ENCODE measurements at regions not wholly inside any gene's neighbourhood (a gene's known extent, or its start where the extent isn't known, plus 50 kb on each side); places are given as distances from the start of the nearest gene placed in this dataset.
"Not testable (repeated sequence)": the region's sequence is repeated elsewhere in the genome, so short reads cannot be mapped to it uniquely, and the experiment has no call there.

DNA sequence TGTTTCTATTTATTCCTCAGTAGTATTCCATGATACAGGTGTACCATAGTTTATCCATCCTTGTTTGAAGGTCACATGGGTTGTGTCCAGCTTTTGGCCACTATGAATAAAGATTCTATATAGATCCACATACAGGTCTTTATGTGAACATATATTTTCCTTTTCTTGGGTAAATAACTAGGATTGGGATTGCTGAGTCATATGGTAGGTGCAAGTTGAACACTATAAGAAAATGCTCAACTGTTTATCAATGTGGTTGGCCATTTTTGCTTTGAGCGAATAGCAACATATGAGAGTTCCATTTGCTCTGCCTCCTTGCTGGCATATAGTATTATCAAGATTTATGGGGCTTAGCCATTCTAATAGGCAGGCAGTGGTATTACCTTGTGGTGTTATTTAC lies 170.2 kb upstream of the KCNJ15 start:
- no peak overlapping the region for H3K4me2 ChIP-seq
- no peaks in the 10 kb centered on the region for H4K20me1 ChIP-seq
- no peaks in the 10 kb centered on the region for H3K36me3 ChIP-seq
- no peak for TF ChIP-seq Cebpa-rat (IDR thresholded peaks at IDR 0.05)
- no peak overlapping the region for H3K27ac ChIP-seq
- H3K4me1 ChIP-seq, result peaks cover 0 to 22% (median 0%) of the 10 kb centered on the region in 10 experiments; a peak in 8 of 20 replicates
- H3K4me3 ChIP-seq, result no peak overlapping the region
- H3K9ac ChIP-seq, result no peak overlapping the region
- no peaks in the 10 kb centered on the region for H3K9me3 ChIP-seq (replicated peaks in 1 of 11)
- H3K27me3 ChIP-seq, result no peaks in the 10 kb centered on the region

GRCh38 chr21:38088916-38089762 lies 167.7 kb upstream of the KCNJ15 start:
- no peak overlapping the region for H3K27ac ChIP-seq
- no peaks in the 10 kb centered on the region for H4K20me1 ChIP-seq
- no peak overlapping the region for H3K4me2 ChIP-seq
- no peak overlapping the region for H3K9ac ChIP-seq
- no peaks in the 10 kb centered on the region for H3K36me3 ChIP-seq
- H3K4me3 ChIP-seq, result no peak overlapping the region
- no peaks in the 10 kb centered on the region for H3K9me3 ChIP-seq (replicated peaks in 1 of 11)
- H3K27me3 ChIP-seq, result no peaks in the 10 kb centered on the region
- H3K4me1 ChIP-seq, result peaks cover 0 to 9% (median 0%) of the 10 kb centered on the region in 10 experiments; a peak in 3 of 20 replicates
- TF ChIP-seq Cebpa-rat (IDR thresholded peaks at IDR 0.05), result no peak

DNA sequence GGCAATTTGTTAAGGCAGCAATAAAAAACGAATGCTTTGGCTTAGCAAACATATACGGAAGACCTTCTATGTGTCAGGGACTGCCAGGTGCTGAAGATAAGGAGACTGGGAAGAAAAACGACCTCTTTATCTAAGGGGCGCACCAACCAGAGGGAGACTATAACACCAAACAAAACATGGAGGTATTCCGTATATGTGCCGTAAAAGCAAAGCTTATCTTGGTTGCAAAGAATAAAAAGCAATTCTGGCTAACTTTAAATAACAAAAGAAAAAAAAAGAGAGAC lies 167.1 kb upstream of the KCNJ15 start:
- Histone ChIP-seq H3K9ac (no peak overlapping the region), H3K36me3 (no peaks in the 10 kb centered on the region), H3K27me3 (no peaks in the 10 kb centered on the region), H3K4me1 (peaks cover 0 to 13% (median 0%) of the 10 kb centered on the region in 10 experiments; a peak in 3 of 20 replicates), H3K4me2 (no peak overlapping the region), H3K27ac (no peak overlapping the region), H4K20me1 (no peaks in the 10 kb centered on the region), H3K4me3 (no peak overlapping the region), H3K9me3 (replicated peaks in 1 of 11) (no peaks in the 10 kb centered on the region)
- no peak for TF ChIP-seq Cebpa-rat (IDR thresholded peaks at IDR 0.05)

GRCh38 chr21:38091061-38091460 lies 165.7 kb upstream of the KCNJ15 start:
- H3K4me3 ChIP-seq; H3K9me3 ChIP-seq (replicated peaks in 1 of 11); H3K9ac ChIP-seq; H4K20me1 ChIP-seq; H3K36me3 ChIP-seq; H3K27ac ChIP-seq; H3K4me2 ChIP-seq; H3K27me3 ChIP-seq: not testable (repeated sequence)
- H3K4me1 ChIP-seq, result peaks cover 0 to 13% (median 0%) of the 10 kb centered on the region in 10 experiments; a peak in 3 of 20 replicates

DNA sequence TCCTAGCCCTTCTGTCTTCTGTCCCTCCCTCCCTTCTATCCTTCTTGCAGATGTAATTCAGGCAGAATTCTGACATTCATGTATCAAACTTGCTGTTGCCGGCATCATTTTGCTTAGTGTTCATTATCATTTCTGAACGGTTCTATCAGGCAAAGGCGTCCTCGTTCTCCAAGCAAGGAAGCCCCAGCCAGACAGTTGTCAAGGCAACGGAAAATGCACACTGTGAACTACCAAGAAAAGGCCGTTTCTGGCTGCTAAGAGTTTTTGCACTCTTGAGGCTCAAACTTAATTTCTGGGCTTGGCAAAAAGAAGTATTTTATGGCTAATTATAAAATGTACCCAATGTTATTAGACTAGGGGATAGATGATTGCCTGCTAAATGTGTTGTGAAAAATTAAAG lies 164.7 kb upstream of the KCNJ15 start:
- H3K36me3 ChIP-seq, result no peaks in the 10 kb centered on the region

DNA sequence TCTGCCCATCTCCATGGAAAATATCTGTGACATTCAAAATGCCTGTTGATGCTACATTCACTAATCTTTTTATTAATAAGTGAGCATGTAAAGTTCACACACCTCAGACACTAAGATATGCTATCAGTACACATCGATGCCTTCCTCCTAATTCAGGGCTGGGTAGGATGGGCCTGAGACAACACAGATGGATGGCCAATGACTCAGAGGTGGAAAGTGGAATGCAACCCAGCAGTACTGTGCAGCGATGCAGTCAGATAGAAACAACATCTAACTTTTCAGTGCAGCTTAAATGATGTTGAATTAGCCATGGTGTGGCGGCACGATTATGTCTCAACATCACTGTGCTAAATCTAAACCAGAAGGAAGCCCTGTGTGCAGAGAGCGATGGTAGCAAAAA lies 161.6 kb upstream of the KCNJ15 start:
- peaks cover 0 to 25% (median 0%) of the 10 kb centered on the region in 10 experiments; a peak in 3 of 20 replicates for H3K4me1 ChIP-seq
- H3K4me2 ChIP-seq, result no peak overlapping the region
- no peaks in the 10 kb centered on the region for H4K20me1 ChIP-seq
- no peak overlapping the region for H3K9ac ChIP-seq
- TF ChIP-seq Cebpa-rat (IDR thresholded peaks at IDR 0.05), result no peak
- no peak overlapping the region for H3K4me3 ChIP-seq
- no peak overlapping the region for H3K27ac ChIP-seq
- no peaks in the 10 kb centered on the region for H3K36me3 ChIP-seq
- peaks cover 15 to 26% (median 19%) of the 10 kb centered on the region in 11 experiments; a peak in 21 of 22 replicates for H3K9me3 ChIP-seq (replicated peaks in 1 of 11)
- H3K27me3 ChIP-seq, result no peaks in the 10 kb centered on the region

More for the DNA sequence above, 164.7 kb upstream of the KCNJ15 start:
- no peak overlapping the region for H3K27ac ChIP-seq
- no peaks in the 10 kb centered on the region for H4K20me1 ChIP-seq
- peaks cover 0 to 3% (median under 1%) of the 10 kb centered on the region in 11 experiments; a peak in 6 of 22 replicates for H3K9me3 ChIP-seq (replicated peaks in 1 of 11)
- no peak overlapping the region for H3K4me3 ChIP-seq
- H3K4me2 ChIP-seq, result no peak overlapping the region
- H3K9ac ChIP-seq, result no peak overlapping the region
- TF ChIP-seq Cebpa-rat (IDR thresholded peaks at IDR 0.05), result no peak
- peaks cover 0 to 13% (median 0%) of the 10 kb centered on the region in 10 experiments; a peak in 3 of 20 replicates for H3K4me1 ChIP-seq
- H3K27me3 ChIP-seq, result no peaks in the 10 kb centered on the region

DNA sequence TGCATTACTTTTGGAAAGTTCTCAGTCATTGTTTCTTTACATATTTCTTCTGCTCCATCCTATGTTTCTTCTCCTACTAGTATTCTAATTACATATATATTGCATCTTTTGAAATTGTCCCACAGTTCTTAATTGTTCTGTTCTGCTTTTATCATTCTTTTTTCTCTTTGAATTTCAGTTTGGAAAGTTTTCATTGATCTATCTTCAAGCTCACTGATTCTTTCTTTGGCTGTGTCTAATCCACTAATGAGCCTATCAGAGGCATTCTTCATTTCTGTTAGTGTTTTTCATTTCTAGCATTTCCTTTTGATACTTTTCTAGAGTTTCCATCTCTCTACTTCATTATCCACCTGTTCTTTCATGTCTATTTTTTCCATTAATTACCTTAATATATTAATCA lies 159.0 kb upstream of the KCNJ15 start:
- Histone ChIP-seq H3K27ac (no peak overlapping the region), H3K27me3 (no peaks in the 10 kb centered on the region), H3K4me1 (peaks cover 0 to 25% (median 0%) of the 10 kb centered on the region in 10 experiments; a peak in 3 of 20 replicates), H3K4me3 (no peak overlapping the region), H3K9ac (no peak overlapping the region), H4K20me1 (no peaks in the 10 kb centered on the region), H3K9me3 (replicated peaks in 1 of 11) (peaks cover 15 to 26% (median 19%) of the 10 kb centered on the region in 11 experiments; a peak in 21 of 22 replicates), H3K36me3 (no peaks in the 10 kb centered on the region), H3K4me2 (no peak overlapping the region)
- TF ChIP-seq Cebpa-rat (IDR thresholded peaks at IDR 0.05), result no peak

DNA sequence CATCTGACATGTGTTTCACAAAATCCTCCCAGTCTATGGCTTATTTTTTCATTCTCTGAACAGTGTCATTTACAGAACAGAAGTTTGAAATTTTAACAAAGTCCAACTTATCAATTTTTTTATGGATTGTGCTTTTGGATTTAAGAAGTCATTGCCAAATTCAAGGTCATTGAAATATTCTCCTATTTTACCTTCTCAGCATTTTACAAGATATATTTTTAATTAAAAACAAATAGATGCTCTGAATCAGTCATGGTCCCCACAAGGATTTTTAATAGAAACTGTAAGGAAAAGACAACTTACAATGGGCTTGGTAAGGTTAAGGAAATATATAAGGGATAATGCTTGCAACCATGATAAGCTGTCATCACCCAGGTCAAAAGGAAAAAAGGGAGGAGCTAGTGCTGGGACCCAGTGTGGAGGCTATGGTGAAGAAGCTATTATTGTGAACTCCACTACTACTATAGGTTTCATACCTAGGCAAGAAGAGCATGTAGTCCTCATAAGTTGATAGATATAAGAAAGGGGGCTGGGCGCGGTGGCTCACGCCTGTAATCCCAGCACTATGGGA lies 144.5 kb upstream of the KCNJ15 start:
- Histone ChIP-seq H3K27ac (no peak overlapping the region), H3K9me3 (replicated peaks in 1 of 11) (peaks cover 0 to 12% (median 3%) of the 10 kb centered on the region in 11 experiments; a peak in 4 of 22 replicates), H3K27me3 (no peaks in the 10 kb centered on the region), H3K4me1 (no peaks in the 10 kb centered on the region), H3K36me3 (no peaks in the 10 kb centered on the region), H3K4me2 (no peak overlapping the region), H4K20me1 (no peaks in the 10 kb centered on the region), H3K4me3 (no peak overlapping the region), H3K9ac (no peak overlapping the region)
- no peak for TF ChIP-seq Cebpa-rat (IDR thresholded peaks at IDR 0.05)

- no peaks in the 10 kb centered on the region for H4K20me1 ChIP-seq
- H3K27me3 ChIP-seq, result no peaks in the 10 kb centered on the region
- no peak overlapping the region for H3K27ac ChIP-seq
- H3K36me3 ChIP-seq, result no peaks in the 10 kb centered on the region
- no peak overlapping the region for H3K4me2 ChIP-seq
- H3K9ac ChIP-seq, result no peak overlapping the region
- no peaks in the 10 kb centered on the region for H3K4me1 ChIP-seq
- TF ChIP-seq Cebpa-rat (IDR thresholded peaks at IDR 0.05), result no peak
- H3K4me3 ChIP-seq, result no peak overlapping the region
- no peaks in the 10 kb centered on the region for H3K9me3 ChIP-seq (replicated peaks in 1 of 11)
Measured at GRCh38 chr21:38114717-38115333, 142.0 kb upstream of the KCNJ15 start.

Measured in BLaER1 treated with 17β-estradiol and CSF1 and Interleukin-3, amounts not matched to agents 10 nM and 100 nM (cell line).